ENCODE measurements at regions not wholly inside any gene's neighbourhood (a gene's known extent, or its start where the extent isn't known, plus 50 kb on each side); places are given as distances from the start of the nearest gene placed in this dataset.

DNA sequence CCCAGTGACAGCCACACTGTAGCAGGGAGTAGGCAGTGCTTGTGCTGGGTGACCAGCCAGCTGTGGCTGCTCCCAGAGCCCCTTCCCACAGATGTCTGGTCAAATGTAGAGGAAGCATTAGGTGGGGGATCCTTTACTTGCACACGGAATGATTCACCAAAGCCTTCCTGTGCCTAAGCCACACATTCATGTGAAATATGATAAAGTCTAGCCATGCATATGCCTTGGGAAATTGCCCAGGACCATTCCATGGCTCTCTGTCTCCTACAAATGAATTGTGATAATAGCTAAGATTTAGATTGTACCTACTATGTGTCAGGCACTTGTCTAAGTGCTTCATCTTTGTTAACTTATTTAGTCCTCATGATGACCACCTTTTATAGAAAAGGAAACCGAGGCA lies 217.5 kb upstream of the E2F8 start:
- no peak for TF ChIP-seq TEAD4 (IDR thresholded peaks at IDR 0.05)
- no peak for TF ChIP-seq TAF1 (IDR thresholded peaks at IDR 0.05; ENCODE audit: low read depth)
- no peak for TF ChIP-seq RAD21 (IDR thresholded peaks at IDR 0.05; ENCODE audit: low read depth)
- no peak for TF ChIP-seq NFIC (IDR thresholded peaks at IDR 0.05)
- TF ChIP-seq EP300 (IDR thresholded peaks at IDR 0.05; ENCODE audit: borderline replicate concordance): no peak
- no peak for TF ChIP-seq CREB1 (IDR thresholded peaks at IDR 0.05; ENCODE audit: low read depth)

DNA sequence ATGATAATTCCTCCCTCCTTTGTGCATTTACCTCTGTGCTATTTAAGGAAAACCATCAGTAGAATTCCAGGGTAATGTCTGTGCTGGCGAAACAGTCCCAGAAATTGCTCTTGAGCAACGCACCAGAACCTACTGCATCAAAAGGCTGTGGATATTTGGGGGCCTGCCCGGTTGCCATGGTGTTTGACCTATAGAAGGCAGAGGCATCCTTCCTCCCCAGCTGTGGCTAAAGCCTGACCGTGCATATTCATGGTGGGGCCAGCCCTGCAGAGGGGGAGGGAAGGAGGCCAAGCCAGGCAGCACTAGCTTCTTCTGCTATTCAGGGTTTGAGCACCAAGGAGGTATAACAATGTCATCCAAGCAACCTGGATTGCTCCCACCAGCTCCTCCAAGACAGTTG lies 215.0 kb upstream of the E2F8 start:
- no peak for TF ChIP-seq TCF12 (IDR thresholded peaks at IDR 0.05; ENCODE audit: low read depth)
- TF ChIP-seq TAF1 (IDR thresholded peaks at IDR 0.05; ENCODE audit: low read depth): no peak
- no peak for TF ChIP-seq EGR1 (IDR thresholded peaks at IDR 0.05)
- TF ChIP-seq, protein P1, sequence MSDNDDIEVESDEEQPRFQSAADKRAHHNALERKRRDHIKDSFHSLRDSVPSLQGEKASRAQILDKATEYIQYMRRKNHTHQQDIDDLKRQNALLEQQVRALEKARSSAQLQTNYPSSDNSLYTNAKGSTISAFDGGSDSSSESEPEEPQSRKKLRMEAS (IDR thresholded peaks at IDR 0.05): no peak
- TF ChIP-seq CREB1 (IDR thresholded peaks at IDR 0.05; ENCODE audit: low read depth): no peak
- no peak for TF ChIP-seq RAD21 (IDR thresholded peaks at IDR 0.05; ENCODE audit: low read depth)
- no peak for TF ChIP-seq NFIC (IDR thresholded peaks at IDR 0.05)
- no peak for TF ChIP-seq ZBTB7A (IDR thresholded peaks at IDR 0.05; ENCODE audit: low read depth)
- TF ChIP-seq, protein P2, sequence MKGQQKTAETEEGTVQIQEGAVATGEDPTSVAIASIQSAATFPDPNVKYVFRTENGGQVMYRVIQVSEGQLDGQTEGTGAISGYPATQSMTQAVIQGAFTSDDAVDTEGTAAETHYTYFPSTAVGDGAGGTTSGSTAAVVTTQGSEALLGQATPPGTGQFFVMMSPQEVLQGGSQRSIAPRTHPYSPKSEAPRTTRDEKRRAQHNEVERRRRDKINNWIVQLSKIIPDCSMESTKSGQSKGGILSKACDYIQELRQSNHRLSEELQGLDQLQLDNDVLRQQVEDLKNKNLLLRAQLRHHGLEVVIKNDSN (IDR thresholded peaks at IDR 0.05): no peak
- TF ChIP-seq YY1 (IDR thresholded peaks at IDR 0.05; ENCODE audit: low read depth): no peak
- TF ChIP-seq, protein P3, sequence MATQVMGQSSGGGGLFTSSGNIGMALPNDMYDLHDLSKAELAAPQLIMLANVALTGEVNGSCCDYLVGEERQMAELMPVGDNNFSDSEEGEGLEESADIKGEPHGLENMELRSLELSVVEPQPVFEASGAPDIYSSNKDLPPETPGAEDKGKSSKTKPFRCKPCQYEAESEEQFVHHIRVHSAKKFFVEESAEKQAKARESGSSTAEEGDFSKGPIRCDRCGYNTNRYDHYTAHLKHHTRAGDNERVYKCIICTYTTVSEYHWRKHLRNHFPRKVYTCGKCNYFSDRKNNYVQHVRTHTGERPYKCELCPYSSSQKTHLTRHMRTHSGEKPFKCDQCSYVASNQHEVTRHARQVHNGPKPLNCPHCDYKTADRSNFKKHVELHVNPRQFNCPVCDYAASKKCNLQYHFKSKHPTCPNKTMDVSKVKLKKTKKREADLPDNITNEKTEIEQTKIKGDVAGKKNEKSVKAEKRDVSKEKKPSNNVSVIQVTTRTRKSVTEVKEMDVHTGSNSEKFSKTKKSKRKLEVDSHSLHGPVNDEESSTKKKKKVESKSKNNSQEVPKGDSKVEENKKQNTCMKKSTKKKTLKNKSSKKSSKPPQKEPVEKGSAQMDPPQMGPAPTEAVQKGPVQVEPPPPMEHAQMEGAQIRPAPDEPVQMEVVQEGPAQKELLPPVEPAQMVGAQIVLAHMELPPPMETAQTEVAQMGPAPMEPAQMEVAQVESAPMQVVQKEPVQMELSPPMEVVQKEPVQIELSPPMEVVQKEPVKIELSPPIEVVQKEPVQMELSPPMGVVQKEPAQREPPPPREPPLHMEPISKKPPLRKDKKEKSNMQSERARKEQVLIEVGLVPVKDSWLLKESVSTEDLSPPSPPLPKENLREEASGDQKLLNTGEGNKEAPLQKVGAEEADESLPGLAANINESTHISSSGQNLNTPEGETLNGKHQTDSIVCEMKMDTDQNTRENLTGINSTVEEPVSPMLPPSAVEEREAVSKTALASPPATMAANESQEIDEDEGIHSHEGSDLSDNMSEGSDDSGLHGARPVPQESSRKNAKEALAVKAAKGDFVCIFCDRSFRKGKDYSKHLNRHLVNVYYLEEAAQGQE (IDR thresholded peaks at IDR 0.05; ENCODE audit: low read depth): no peak
- no peak for TF ChIP-seq FOXM1 (IDR thresholded peaks at IDR 0.05; ENCODE audit: borderline replicate concordance, low read depth)
- no peak for TF ChIP-seq TEAD4 (IDR thresholded peaks at IDR 0.05)
- no peak for TF ChIP-seq EP300 (IDR thresholded peaks at IDR 0.05; ENCODE audit: borderline replicate concordance)
- TF ChIP-seq CEBPB (IDR thresholded peaks at IDR 0.05): no peak

DNA sequence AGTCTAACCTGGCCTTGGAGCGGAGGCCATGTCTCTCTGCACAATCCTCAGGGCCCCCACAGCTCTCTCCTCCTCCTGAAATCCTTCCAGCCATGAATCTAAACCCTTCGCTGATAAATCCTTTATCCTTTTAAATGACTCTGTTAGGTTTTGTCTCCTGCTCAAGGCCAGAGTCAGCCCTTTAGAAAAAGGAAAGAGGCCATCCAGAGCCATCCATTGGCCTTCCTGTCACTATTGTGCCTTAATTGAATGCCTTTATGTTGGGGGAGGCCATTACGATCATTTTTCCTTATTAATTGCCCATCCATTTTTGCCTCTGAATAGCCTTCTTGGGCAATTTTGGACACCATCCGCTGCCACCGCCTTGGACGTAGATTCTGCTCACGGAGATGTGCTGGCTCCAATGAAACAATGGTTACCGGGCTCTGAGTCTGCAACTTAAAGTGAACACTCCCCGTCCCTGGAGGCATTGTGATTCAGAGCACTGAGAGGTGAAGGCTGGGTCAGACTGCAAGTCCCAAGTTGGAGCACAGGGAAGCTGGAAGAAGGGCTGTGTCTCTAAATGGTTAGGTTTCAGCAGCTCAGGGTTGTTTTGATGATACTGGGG lies 213.0 kb upstream of the E2F8 start:
- TF ChIP-seq CREB1 (IDR thresholded peaks at IDR 0.05; ENCODE audit: low read depth) (no peak), TAF1 (IDR thresholded peaks at IDR 0.05; ENCODE audit: low read depth) (no peak), RAD21 (IDR thresholded peaks at IDR 0.05; ENCODE audit: low read depth) (no peak), FOXM1 (IDR thresholded peaks at IDR 0.05; ENCODE audit: borderline replicate concordance, low read depth) (no peak), TCF12 (IDR thresholded peaks at IDR 0.05; ENCODE audit: low read depth) (no peak), ZBTB7A (IDR thresholded peaks at IDR 0.05; ENCODE audit: low read depth) (no peak), EP300 (IDR thresholded peaks at IDR 0.05; ENCODE audit: borderline replicate concordance) (no peak), EGR1 (IDR thresholded peaks at IDR 0.05) (no peak), NFIC (IDR thresholded peaks at IDR 0.05) (no peak), YY1 (IDR thresholded peaks at IDR 0.05; ENCODE audit: low read depth) (no peak)
- TF ChIP-seq, protein P2 (IDR thresholded peaks at IDR 0.05): no peak
- TF ChIP-seq, protein P1 (IDR thresholded peaks at IDR 0.05): no peak

DNA sequence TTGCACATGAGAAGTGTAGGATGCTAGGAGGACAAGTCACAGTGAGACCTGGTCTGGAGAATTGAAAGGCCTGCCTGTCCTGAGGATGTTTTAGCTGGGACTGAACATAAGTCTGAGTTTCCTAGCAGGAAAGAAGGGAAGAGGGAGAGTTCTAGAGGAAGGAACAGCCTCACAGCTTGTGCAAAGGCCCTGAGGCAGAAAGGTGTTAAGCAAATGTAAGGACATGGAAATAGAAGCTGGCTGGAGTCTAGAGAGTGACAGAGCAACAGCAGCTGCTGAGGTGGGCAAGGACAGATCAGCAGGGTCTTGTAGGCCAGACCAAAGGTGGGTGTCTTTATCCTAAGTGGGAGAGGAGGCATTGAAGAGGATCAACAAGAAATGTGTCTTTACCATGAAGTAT lies 210.9 kb upstream of the E2F8 start:
- TF ChIP-seq RAD21 (IDR thresholded peaks at IDR 0.05; ENCODE audit: low read depth) (no peak), CREB1 (IDR thresholded peaks at IDR 0.05; ENCODE audit: low read depth) (no peak), ZBTB7A (IDR thresholded peaks at IDR 0.05; ENCODE audit: low read depth) (no peak), TEAD4 (IDR thresholded peaks at IDR 0.05) (no peak), EGR1 (IDR thresholded peaks at IDR 0.05) (no peak), TCF12 (IDR thresholded peaks at IDR 0.05; ENCODE audit: low read depth) (no peak), TAF1 (IDR thresholded peaks at IDR 0.05; ENCODE audit: low read depth) (no peak)
- TF ChIP-seq, protein P1 (IDR thresholded peaks at IDR 0.05): no peak
- TF ChIP-seq, protein P2 (IDR thresholded peaks at IDR 0.05): no peak

DNA sequence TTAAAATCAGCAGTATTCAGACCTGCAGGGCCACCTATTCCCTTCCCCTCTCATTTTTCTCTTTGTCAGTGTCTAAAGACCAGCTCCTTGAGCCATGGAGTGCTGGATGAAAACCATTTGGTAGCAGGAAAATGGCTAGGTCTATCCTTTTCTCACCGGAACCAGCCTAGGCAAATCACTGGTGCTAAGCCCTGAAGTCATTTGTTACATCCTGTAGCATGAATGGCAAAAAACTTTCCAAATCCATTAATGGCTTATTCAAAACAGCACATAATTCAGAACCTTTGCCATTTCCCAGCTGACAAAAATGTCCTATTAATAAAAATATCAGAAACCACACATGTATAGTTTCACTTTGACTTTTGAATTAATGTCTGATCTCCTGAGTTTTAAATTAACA lies 209.5 kb upstream of the E2F8 start:
- TF ChIP-seq RAD21 (IDR thresholded peaks at IDR 0.05; ENCODE audit: low read depth) (no peak), CREB1 (IDR thresholded peaks at IDR 0.05; ENCODE audit: low read depth) (no peak), FOXM1 (IDR thresholded peaks at IDR 0.05; ENCODE audit: borderline replicate concordance, low read depth) (no peak), EGR1 (IDR thresholded peaks at IDR 0.05) (no peak), ZBTB7A (IDR thresholded peaks at IDR 0.05; ENCODE audit: low read depth) (no peak), TAF1 (IDR thresholded peaks at IDR 0.05; ENCODE audit: low read depth) (no peak), TEAD4 (IDR thresholded peaks at IDR 0.05) (no peak), EP300 (IDR thresholded peaks at IDR 0.05; ENCODE audit: borderline replicate concordance) (no peak), NFIC (IDR thresholded peaks at IDR 0.05) (no peak), CEBPB (IDR thresholded peaks at IDR 0.05) (no peak), YY1 (IDR thresholded peaks at IDR 0.05; ENCODE audit: low read depth) (no peak), TCF12 (IDR thresholded peaks at IDR 0.05; ENCODE audit: low read depth) (no peak)
- TF ChIP-seq, protein P1 (IDR thresholded peaks at IDR 0.05): no peak
- TF ChIP-seq, protein P3 (IDR thresholded peaks at IDR 0.05; ENCODE audit: low read depth): no peak
- TF ChIP-seq, protein P2 (IDR thresholded peaks at IDR 0.05): no peak

All from Ishikawa (cell line).